ENCODE measurements at regions not wholly inside any gene's neighbourhood (a gene's known extent, or its start where the extent isn't known, plus 50 kb on each side); places are given as distances from the start of the nearest gene placed in this dataset.

- DNase-seq (ENCODE audit: low read depth) (no peak), FAIRE-seq (no peak)
- TF ChIP-seq CTCF (IDR thresholded peaks at IDR 0.05; ENCODE audit: insufficient read depth, low read length, severe bottlenecking), result no peak
- Histone ChIP-seq H3K27me3 (ENCODE audit: control insufficient read depth, insufficient read depth, low read length) (no peaks in the 10 kb centered on the region), H3K36me3 (ENCODE audit: control insufficient read depth, insufficient read depth, low read length) (no peaks in the 10 kb centered on the region), H3K4me3 (ENCODE audit: low read depth, low read length) (no peak overlapping the region)
Measured at GRCh38 chr1:200253774-200254495, 155.9 kb downstream of the ZNF281 start.

GRCh38 chr1:200252531-200252930 is 157.3 kb downstream of the ZNF281 start:
- DNase-seq (ENCODE audit: low read depth) (no peak), FAIRE-seq (no peak)
- TF ChIP-seq CTCF (IDR thresholded peaks at IDR 0.05; ENCODE audit: insufficient read depth, low read length, severe bottlenecking), result no peak
- Histone ChIP-seq H3K27me3 (ENCODE audit: control insufficient read depth, insufficient read depth, low read length) (no peaks in the 10 kb centered on the region), H3K4me3 (ENCODE audit: low read depth, low read length) (no peak overlapping the region), H3K36me3 (ENCODE audit: control insufficient read depth, insufficient read depth, low read length) (no peaks in the 10 kb centered on the region)

- no peak for TF ChIP-seq CTCF (IDR thresholded peaks at IDR 0.05; ENCODE audit: insufficient read depth, low read length, severe bottlenecking)
- DNase-seq (ENCODE audit: low read depth), result no peak
- H3K4me3 ChIP-seq (ENCODE audit: low read depth, low read length), result no peak overlapping the region
- H3K36me3 ChIP-seq (ENCODE audit: control insufficient read depth, insufficient read depth, low read length), result no peaks in the 10 kb centered on the region
- H3K27me3 ChIP-seq (ENCODE audit: control insufficient read depth, insufficient read depth, low read length), result no peaks in the 10 kb centered on the region
- no peak for FAIRE-seq
Measured at GRCh38 chr1:200250469-200250868, 159.4 kb downstream of the ZNF281 start.

- FAIRE-seq (no peak), DNase-seq (ENCODE audit: low read depth) (no peak)
- Histone ChIP-seq H3K4me3 (ENCODE audit: low read depth, low read length) (no peak overlapping the region), H3K36me3 (ENCODE audit: control insufficient read depth, insufficient read depth, low read length) (no peaks in the 10 kb centered on the region), H3K27me3 (ENCODE audit: control insufficient read depth, insufficient read depth, low read length) (no peaks in the 10 kb centered on the region)
- no peak for TF ChIP-seq CTCF (IDR thresholded peaks at IDR 0.05; ENCODE audit: insufficient read depth, low read length, severe bottlenecking)
Measured at GRCh38 chr1:200248541-200248940, 161.3 kb downstream of the ZNF281 start.

GRCh38 chr1:200247518-200247917 is 162.3 kb downstream of the ZNF281 start:
- TF ChIP-seq CTCF (IDR thresholded peaks at IDR 0.05; ENCODE audit: insufficient read depth, low read length, severe bottlenecking), result no peak
- no peak overlapping the region for H3K4me3 ChIP-seq (ENCODE audit: low read depth, low read length)
- no peaks in the 10 kb centered on the region for H3K27me3 ChIP-seq (ENCODE audit: control insufficient read depth, insufficient read depth, low read length)
- DNase-seq (ENCODE audit: low read depth), result no peak
- FAIRE-seq, result no peak
- no peaks in the 10 kb centered on the region for H3K36me3 ChIP-seq (ENCODE audit: control insufficient read depth, insufficient read depth, low read length)

GRCh38 chr1:200245473-200245872 is 164.4 kb downstream of the ZNF281 start:
- Histone ChIP-seq H3K36me3 (ENCODE audit: control insufficient read depth, insufficient read depth, low read length) (no peaks in the 10 kb centered on the region), H3K27me3 (ENCODE audit: control insufficient read depth, insufficient read depth, low read length) (no peaks in the 10 kb centered on the region), H3K4me3 (ENCODE audit: low read depth, low read length) (no peak overlapping the region)
- FAIRE-seq (no peak), DNase-seq (ENCODE audit: low read depth) (peak; percentile 49)
- no peak for TF ChIP-seq CTCF (IDR thresholded peaks at IDR 0.05; ENCODE audit: insufficient read depth, low read length, severe bottlenecking)
